Activated naive CD8-positive, alpha-beta T cell treated with anti-CD3 and anti-CD28 coated beads, Interleukin-2, amount 10 ng/mL, durations not matched to agents 7 days and 5 days (primary cell): ENCODE measurements at regions not wholly inside any gene's neighbourhood (a gene's known extent, or its start where the extent isn't known, plus 50 kb on each side); places are given as distances from the start of the nearest gene placed in this dataset.
"Not testable (repeated sequence)": the region's sequence is repeated elsewhere in the genome, so short reads cannot be mapped to it uniquely, and the experiment has no call there.

Experiments used
- ATAC-seq: fragments of 150-1000 bp; cut with Tn5 transposase; one replicate; pipeline ENCODE4 v1.10.0; 2021; ENCODE audit warnings: low read depth, moderate library complexity
- POLR2A ChIA-PET: fragments of 350-600 bp; sonication (Branson Sonifier 250); formaldehyde crosslinking; loops from one replicate; lab custom pipeline; 2021; ENCODE audit warnings: antibody characterized with exemption; lab: Charles Lee
- DNase-seq: peaks from one replicate; pipeline ENCODE4 v3.0.0; 2021
- H3K27ac Mint-ChIP-seq: one replicate; pipeline ENCODE4 v1.8.0; 2022; ENCODE audit warnings: mild to moderate bottlenecking, mixed read lengths
- H3K27me3 Mint-ChIP-seq: one replicate; pipeline ENCODE4 v1.8.0; 2022; ENCODE audit warnings: mild to moderate bottlenecking, moderate library complexity, mixed read lengths
- H3K36me3 Mint-ChIP-seq: one replicate; pipeline ENCODE4 v1.8.0; 2021; ENCODE audit warnings: mild to moderate bottlenecking, mixed read lengths
- H3K4me1 Mint-ChIP-seq: one replicate; pipeline ENCODE4 v1.8.0; 2021; ENCODE audit warnings: mixed read lengths
- H3K4me3 Mint-ChIP-seq: one replicate; pipeline ENCODE4 v1.8.0; 2022; ENCODE audit warnings: mild to moderate bottlenecking, moderate library complexity, mixed read lengths
- H3K9me3 Mint-ChIP-seq: one replicate; pipeline ENCODE4 v1.8.0; 2021; ENCODE audit warnings: mixed read lengths

DNA sequence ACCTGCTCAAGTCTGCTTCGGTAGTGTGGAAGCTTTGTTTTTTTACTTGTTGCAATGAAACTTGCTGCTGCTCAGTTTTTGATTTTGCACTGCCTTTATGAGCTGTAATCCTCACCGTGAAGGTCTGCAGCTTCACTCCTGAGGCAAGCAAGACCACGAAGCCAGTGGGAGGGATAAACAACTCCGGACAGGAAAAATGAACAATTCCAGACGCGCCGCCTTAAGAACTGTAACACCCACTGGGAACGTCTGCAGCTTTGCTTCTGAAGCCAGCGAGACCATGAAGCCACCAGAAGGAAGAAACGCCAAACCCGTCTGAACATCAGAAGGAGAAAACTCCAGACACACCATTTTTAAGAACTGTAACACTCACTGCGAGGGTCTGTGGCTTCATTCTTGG lies 245.7 kb upstream of the REG3G start:
- Mint-ChIP-seq H3K36me3 (no peaks in the 10 kb centered on the region), H3K27ac (no peak overlapping the region), H3K27me3 (no peaks in the 10 kb centered on the region), H3K4me3 (no peak overlapping the region), H3K9me3 (peaks cover 12% of the 10 kb centered on the region), H3K4me1 (no peaks in the 10 kb centered on the region)
- POLR2A ChIA-PET, result no interaction called here
- ATAC-seq (no peak), DNase-seq (no peak)

DNA sequence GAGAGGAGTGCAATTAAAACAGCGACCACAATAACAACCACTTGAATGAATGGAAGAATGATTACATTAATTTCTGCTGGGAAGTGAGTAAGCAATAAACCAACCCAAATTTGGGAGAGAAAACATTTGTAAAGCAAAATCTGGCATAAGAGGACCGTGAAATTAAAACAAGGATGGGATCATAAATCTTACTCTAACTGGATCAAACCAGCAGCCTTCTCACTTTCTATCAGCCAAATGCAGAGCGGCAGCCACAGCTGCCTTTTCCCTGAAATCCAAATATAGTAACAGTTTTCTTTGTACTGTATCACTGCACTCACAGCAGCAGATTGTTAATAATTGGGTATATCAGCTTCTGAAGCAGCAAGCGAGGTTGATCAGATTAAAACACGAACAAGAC lies 245.2 kb upstream of the REG3G start:
- Mint-ChIP-seq H3K27ac (no peak overlapping the region), H3K4me3 (no peak overlapping the region), H3K9me3 (peaks cover 12% of the 10 kb centered on the region), H3K4me1 (no peaks in the 10 kb centered on the region), H3K27me3 (no peaks in the 10 kb centered on the region), H3K36me3 (no peaks in the 10 kb centered on the region)
- DNase-seq (no peak), ATAC-seq (no peak)
- POLR2A ChIA-PET, result no interaction called here

DNA sequence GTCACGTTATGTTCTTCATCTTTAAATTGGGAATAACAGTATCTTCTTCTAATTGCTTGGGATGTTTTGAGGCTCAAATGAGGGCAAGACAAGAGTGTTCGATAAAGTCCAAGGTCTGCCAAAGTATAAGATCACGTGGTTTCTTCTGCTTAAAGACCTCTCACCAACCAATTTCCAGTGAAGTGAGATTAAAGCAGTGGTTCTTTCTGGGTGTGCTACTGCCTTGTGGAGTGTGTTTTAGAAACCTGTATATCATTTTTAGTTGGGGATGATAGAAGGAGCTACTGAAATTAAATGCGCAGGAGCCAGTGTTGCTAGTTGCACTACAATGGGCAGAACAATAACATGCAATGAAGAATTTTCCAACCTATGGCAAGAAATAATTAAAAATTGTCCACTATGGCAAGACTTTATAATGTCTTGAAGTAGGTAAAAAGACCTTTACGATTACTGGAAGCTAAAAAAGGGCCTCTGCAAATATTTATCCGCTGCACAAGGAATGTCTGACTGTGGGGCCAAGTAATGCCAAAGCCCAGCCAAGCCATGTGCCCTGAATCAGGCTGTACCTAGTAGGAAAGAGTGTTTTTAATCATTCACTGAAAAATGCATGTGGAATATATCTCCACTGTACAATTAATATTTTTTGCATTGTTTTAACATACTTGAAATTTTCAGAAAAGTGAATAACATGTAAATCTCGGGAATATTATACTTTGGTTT lies 244.5 kb upstream of the REG3G start:
- Mint-ChIP-seq H3K27me3 (no peaks in the 10 kb centered on the region), H3K36me3 (no peaks in the 10 kb centered on the region), H3K4me1 (no peaks in the 10 kb centered on the region), H3K4me3 (no peak overlapping the region), H3K9me3 (peaks cover 12% of the 10 kb centered on the region), H3K27ac (no peak overlapping the region)
- no peak for ATAC-seq
- POLR2A ChIA-PET, result no interaction called here
- DNase-seq, result no peak

DNA sequence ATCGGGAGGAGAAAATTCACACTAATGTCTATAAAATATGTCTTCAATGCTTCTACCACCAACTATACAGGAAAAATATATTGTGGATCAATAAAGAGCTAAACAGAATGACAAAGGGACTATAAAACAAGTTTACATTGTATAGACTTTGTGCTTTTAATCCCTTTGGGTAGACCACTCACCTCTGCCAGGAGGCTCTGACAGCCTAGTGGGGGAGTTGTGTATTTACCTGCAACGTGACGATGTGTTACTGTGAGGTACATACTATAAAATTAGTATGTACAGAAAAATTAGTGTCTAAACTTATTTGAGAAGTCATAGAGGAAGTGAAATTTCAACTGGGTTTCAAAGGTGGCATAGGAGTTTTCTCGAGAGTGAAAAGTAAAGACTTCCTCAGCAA lies 243.3 kb upstream of the REG3G start:
- DNase-seq (no peak), ATAC-seq (no peak)
- POLR2A ChIA-PET, result no interaction called here
- Mint-ChIP-seq H3K36me3 (no peaks in the 10 kb centered on the region), H3K27ac (no peak overlapping the region), H3K4me1 (no peaks in the 10 kb centered on the region), H3K27me3 (no peaks in the 10 kb centered on the region), H3K9me3 (peaks cover 7% of the 10 kb centered on the region), H3K4me3 (no peak overlapping the region)

DNA sequence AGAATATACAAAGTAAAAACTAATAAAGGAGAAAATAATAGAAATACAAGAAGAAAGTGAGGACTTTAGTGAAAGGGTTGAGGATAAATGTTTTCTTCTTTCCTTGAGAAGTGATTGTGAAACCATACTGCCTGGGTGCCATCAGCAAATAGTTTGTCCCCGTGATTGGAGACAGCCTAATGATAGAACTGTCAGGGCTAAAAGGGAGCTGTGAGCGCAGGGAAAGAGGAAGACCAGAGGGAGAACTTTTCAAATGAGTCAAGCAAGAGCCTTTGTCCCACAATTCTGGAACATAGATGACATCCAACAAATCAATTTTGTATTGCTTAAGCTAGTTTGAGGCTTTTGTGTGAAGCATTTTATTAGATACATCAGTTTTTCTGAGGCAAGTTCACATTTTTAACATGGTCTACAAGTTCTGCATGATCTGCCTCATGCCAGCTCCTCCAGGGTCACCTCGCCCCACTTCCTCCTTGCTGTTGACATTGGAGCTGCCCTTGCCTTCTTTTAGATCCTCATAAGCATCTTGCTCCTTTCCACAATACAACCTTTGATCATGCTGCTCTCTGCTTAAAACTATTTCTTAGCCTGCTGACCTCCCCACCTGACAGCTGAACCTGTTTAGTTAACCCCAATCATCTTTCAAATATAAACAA lies 213.4 kb upstream of the REG3G start:
- Mint-ChIP-seq H3K9me3 (peaks cover 1% of the 10 kb centered on the region), H3K27ac (no peak overlapping the region), H3K4me1 (no peaks in the 10 kb centered on the region), H3K27me3 (no peaks in the 10 kb centered on the region), H3K36me3 (no peaks in the 10 kb centered on the region), H3K4me3 (no peak overlapping the region)
- ATAC-seq, result no peak
- POLR2A ChIA-PET, result no interaction called here
- DNase-seq, result no peak

DNA sequence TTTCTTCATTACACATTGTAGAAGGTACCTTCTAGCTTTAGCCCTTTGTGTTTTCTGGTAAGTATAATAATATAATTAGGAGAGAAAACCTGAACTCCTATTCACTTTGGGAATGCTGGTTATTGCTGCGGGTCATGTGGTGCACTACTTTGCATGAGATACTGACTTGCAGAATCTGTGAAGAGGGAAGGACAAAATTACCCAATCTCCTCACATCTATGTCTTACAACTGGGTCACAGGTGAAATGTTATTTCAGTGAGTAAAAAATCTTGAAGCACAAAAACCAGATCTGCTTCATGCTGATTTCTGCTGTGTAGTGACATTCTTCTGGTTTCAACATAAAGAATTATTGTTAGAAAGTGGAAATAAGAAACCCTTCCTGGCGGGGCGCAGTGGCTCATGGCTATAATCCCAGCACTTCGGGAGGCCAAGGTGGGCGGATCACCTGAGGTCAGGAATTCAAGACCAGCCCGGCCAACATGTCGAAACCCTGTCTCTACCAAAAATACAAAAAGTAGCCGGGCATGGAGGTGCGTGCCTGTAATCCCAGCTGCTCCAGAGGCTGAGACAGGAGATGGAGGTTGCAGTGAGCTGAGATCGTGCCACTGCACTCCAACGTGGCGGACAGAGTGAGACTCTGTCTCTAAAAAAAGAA lies 211.0 kb upstream of the REG3G start:
- DNase-seq, result no peak
- no peak overlapping the region for H3K4me3 Mint-ChIP-seq
- no peak for ATAC-seq
- POLR2A ChIA-PET, result no interaction called here
- H3K27me3 Mint-ChIP-seq, result no peaks in the 10 kb centered on the region
- no peak overlapping the region for H3K27ac Mint-ChIP-seq
- H3K9me3 Mint-ChIP-seq, result peaks cover 1% of the 10 kb centered on the region
- H3K4me1 Mint-ChIP-seq, result no peaks in the 10 kb centered on the region
- no peaks in the 10 kb centered on the region for H3K36me3 Mint-ChIP-seq

DNA sequence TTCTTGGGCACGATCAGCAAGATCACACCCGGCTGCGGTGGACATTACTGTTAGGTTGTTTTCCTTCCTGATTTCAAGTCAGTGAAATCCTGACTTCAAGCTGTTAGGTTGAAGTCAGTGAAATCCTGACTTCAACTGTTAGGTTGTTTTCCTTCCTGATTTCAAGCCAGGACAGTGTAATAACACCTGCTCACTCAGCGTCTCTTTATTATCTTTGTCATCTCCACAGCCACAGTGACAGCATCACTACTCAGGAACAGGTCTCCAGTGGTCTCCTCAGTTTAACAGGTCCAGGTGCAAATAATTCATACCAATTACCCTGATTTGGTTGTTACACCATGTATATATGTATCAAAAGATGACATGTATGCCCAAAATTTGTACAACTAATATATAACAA lies 208.1 kb upstream of the REG3G start:
- DNase-seq, result no peak
- Mint-ChIP-seq H3K36me3 (no peaks in the 10 kb centered on the region), H3K9me3 (peaks cover 3% of the 10 kb centered on the region), H3K27ac (no peak overlapping the region), H3K4me1 (no peaks in the 10 kb centered on the region), H3K27me3 (no peaks in the 10 kb centered on the region), H3K4me3 (no peak overlapping the region)
- POLR2A ChIA-PET, result no interaction called here
- ATAC-seq, result no peak

DNA sequence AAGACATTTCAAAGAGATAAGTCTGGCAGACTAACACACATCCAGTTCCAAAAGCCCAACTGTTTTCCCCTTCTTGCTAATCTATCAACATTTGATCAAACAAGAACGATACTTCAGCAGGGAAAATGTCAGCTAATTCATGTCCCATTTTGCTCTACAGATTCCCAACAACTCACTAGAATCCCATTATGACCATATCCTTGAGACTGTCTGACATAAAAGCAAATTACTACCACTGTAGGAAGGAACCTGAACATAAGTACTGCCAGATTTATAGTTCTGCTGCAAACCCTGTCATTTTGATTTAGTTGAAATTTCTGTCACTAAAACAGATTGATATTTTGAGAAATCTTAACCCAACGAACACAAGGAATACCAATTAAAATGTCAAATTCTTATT lies 193.0 kb upstream of the REG3G start:
- Mint-ChIP-seq H3K27ac (no peak overlapping the region), H3K36me3 (no peaks in the 10 kb centered on the region), H3K9me3 (peaks cover 5% of the 10 kb centered on the region), H3K27me3 (no peaks in the 10 kb centered on the region), H3K4me3 (no peak overlapping the region), H3K4me1 (no peaks in the 10 kb centered on the region)
- DNase-seq (no peak), ATAC-seq (no peak)
- POLR2A ChIA-PET, result no interaction called here

DNA sequence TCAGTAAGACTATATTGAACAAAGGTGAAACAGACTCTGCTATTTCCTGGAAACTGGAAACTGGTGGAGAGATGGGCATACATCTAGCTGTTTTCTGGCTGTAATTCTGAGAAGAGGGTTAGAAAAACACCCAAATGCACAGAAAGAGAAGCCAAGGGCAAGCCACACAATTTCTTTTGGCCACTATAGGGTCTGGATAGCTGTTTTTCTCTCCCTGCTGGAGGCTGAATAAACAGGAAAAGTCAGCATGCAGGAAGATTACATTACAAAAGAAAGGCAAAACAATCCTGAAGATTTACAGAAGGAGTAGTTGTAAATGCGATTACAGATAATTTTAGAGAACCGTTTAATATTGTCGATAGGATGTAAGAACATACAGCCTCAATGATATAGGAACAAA lies 186.2 kb upstream of the REG3G start:
- DNase-seq (no peak), ATAC-seq (no peak)
- no peak overlapping the region for H3K27ac Mint-ChIP-seq
- POLR2A ChIA-PET, result no interaction called here
- no peaks in the 10 kb centered on the region for H3K36me3 Mint-ChIP-seq
- no peaks in the 10 kb centered on the region for H3K27me3 Mint-ChIP-seq
- H3K4me3 Mint-ChIP-seq, result no peak overlapping the region
- no peaks in the 10 kb centered on the region for H3K4me1 Mint-ChIP-seq
- H3K9me3 Mint-ChIP-seq, result peaks cover 7% of the 10 kb centered on the region

DNA sequence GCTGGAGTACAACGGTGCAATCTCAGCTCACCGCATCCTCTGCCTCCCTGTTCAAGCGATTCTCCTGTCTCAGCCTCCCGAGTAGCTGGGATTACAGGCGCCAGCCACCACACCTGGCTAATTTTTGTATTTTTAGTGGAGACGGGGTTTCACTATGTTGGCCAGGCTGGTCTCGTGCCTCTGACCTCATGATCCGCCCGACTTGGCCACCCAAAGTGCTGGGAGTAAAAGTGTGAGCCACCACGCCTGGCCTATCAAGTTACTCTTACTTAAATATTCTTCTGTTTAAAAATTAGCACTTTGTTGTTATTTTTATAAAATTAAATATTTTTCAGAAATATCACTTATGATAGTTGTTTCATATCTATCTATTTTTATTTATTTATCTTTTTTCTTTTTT lies 185.2 kb upstream of the REG3G start:
- H3K27ac Mint-ChIP-seq, H3K4me3 Mint-ChIP-seq, H3K36me3 Mint-ChIP-seq, ATAC-seq, H3K4me1 Mint-ChIP-seq, H3K9me3 Mint-ChIP-seq, POLR2A ChIA-PET, DNase-seq, H3K27me3 Mint-ChIP-seq: not testable (repeated sequence)

DNA sequence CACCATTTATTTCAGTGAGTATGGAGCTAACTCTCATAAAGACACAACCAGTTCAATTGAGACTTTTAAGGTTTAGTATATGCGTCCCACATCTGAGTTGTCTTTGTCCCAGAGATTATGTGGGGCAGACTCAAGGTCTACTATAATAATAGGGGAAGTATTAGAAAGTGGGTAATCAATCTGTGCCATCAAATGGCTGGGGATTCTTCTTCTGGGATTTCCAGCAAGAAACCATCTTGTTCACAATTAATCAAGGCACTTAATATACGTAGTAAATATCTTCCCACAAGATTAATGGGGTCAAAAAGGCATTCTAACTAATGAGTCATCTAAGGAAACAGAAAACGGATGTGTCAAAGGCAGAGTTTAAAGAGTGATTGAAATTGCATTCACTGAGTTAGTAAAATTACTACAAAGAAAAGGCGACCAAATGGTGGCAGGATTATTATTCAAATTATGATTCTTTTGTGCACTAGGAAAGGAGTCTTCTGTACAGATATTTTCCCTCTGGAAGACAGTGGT lies 179.8 kb upstream of the REG3G start:
- ATAC-seq, result no peak
- H3K4me1 Mint-ChIP-seq, result no peaks in the 10 kb centered on the region
- POLR2A ChIA-PET, result no interaction called here

DNA sequence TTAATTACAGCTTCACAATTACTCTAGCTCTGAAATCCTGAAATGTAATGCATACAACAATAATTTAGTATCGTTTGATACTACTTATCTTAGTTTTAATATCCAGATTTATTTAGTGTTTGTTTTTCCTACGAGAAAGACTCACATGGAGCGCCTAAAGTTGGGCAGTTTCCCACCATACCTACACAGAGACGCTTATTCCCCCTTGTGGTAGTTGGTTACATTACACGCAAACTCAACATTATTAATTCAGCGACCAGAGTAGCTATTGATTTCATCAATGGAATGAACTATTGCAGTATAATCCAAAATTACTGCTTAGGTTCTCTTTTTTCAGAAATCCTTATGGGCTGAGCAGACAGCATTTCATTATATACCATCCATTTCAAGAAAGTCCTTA lies 164.0 kb upstream of the REG3G start:
- no peaks in the 10 kb centered on the region for H3K27me3 Mint-ChIP-seq

More for the DNA sequence above, 179.8 kb upstream of the REG3G start:
- Mint-ChIP-seq H3K4me3 (no peak overlapping the region), H3K27ac (no peak overlapping the region), H3K36me3 (no peaks in the 10 kb centered on the region), H3K27me3 (no peaks in the 10 kb centered on the region), H3K9me3 (peaks cover 5% of the 10 kb centered on the region)
- DNase-seq, result no peak

DNA sequence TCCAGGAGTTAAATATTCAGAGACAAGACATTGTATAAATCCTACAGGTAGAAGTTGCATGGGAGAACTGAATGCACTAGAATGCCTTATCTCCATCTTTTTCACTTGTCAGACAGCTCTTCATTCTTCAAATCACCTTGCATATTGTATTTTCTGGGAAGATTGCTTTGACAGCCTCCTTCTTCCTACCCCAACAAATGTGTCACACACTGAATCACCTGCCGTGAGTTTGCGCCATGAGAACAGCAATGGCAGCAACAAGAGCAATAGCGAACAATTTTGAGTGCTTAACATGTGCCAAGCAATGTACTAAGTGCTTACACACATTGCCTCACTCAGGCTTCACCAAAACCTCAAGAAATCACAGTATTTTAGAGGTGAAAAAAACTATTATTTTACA lies 161.3 kb upstream of the REG3G start:
- Mint-ChIP-seq H3K4me1 (no peaks in the 10 kb centered on the region), H3K27ac (no peak overlapping the region), H3K9me3 (peaks cover 1% of the 10 kb centered on the region), H3K36me3 (no peaks in the 10 kb centered on the region), H3K27me3 (no peaks in the 10 kb centered on the region), H3K4me3 (no peak overlapping the region)
- no peak for ATAC-seq
- POLR2A ChIA-PET, result no interaction called here
- no peak for DNase-seq

More for the DNA sequence above, 164.0 kb upstream of the REG3G start:
- Mint-ChIP-seq H3K4me1 (no peaks in the 10 kb centered on the region), H3K9me3 (peaks cover 1% of the 10 kb centered on the region), H3K27ac (no peak overlapping the region), H3K36me3 (no peaks in the 10 kb centered on the region), H3K4me3 (no peak overlapping the region)
- POLR2A ChIA-PET, result no interaction called here
- DNase-seq (no peak), ATAC-seq (no peak)

DNA sequence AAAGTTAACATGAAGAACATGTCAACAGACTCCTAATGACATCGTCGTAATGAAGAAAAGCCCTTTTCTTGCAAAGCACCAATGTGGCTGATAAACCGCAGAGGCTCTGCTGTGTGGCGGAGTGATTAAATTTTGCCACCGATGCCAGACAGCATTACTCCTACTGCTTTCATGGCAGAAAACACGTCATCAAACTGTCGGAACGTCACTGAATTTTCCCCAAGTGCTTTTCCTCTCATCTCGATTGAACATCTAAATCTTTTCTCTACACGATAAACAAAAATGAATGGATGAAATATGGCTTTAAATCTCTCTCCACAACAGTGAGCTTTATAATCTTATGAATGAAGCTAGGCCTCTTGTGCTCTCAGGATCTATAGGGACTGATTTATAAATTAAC lies 159.8 kb upstream of the REG3G start:
- Mint-ChIP-seq H3K27ac (no peak overlapping the region), H3K36me3 (no peaks in the 10 kb centered on the region), H3K9me3 (peaks cover 1% of the 10 kb centered on the region), H3K27me3 (no peaks in the 10 kb centered on the region), H3K4me1 (no peaks in the 10 kb centered on the region), H3K4me3 (no peak overlapping the region)
- DNase-seq (no peak), ATAC-seq (no peak)
- POLR2A ChIA-PET, result no interaction called here
